ENCODE measurements at regions not wholly inside any gene's neighbourhood (a gene's known extent, or its start where the extent isn't known, plus 50 kb on each side); places are given as distances from the start of the nearest gene placed in this dataset.
"Not testable (repeated sequence)": the region's sequence is repeated elsewhere in the genome, so short reads cannot be mapped to it uniquely, and the experiment has no call there.

DNA sequence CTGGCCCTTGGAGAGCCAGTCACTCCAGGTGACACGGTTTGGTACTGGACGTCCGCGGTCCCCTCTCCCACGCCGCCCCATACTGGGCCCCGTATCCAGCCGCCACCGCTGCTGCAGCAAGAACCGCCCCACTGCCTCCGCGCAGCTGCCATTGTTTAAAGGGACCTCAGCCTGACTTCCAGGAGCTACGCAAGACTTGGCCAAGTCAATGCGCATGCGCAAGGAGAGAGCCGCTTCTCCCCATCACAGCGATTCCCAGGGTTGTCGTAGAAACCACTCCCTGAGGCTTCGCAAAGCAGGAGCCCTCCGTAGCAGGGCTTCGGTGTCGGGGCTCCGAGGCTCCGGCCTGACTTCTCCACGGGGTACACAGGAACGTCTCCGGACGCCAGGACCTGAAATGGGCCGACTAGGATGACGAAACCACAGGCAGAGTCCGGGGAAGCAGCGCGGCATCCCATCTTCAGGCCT is 606.2 kb downstream of the KCNJ18 start:
- TF ChIP-seq, protein P1, sequence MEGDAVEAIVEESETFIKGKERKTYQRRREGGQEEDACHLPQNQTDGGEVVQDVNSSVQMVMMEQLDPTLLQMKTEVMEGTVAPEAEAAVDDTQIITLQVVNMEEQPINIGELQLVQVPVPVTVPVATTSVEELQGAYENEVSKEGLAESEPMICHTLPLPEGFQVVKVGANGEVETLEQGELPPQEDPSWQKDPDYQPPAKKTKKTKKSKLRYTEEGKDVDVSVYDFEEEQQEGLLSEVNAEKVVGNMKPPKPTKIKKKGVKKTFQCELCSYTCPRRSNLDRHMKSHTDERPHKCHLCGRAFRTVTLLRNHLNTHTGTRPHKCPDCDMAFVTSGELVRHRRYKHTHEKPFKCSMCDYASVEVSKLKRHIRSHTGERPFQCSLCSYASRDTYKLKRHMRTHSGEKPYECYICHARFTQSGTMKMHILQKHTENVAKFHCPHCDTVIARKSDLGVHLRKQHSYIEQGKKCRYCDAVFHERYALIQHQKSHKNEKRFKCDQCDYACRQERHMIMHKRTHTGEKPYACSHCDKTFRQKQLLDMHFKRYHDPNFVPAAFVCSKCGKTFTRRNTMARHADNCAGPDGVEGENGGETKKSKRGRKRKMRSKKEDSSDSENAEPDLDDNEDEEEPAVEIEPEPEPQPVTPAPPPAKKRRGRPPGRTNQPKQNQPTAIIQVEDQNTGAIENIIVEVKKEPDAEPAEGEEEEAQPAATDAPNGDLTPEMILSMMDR (IDR thresholded peaks at IDR 0.05), result not testable (repeated sequence)
- not testable (repeated sequence) for TF ChIP-seq ZFX (IDR thresholded peaks at IDR 0.05; ENCODE audit: borderline replicate concordance)
